GM13976 (cell line): ENCODE measurements at regions not wholly inside any gene's neighbourhood (a gene's known extent, or its start where the extent isn't known, plus 50 kb on each side); places are given as distances from the start of the nearest gene placed in this dataset.

Experiments
- DNase-seq: peaks from one replicate; pipeline ENCODE4 v3.0.0; 2012; ENCODE audit warnings: low spot score
- in situ Hi-C: fragments of 300-500 bp; cut with MboI; formaldehyde crosslinking; loops from one replicate; pipeline ENCODE4 v1.12.0; 2022; ENCODE audit warnings: low sequenced_read_pairs, mixed read lengths, inconsistent platforms; ENCODE audit not compliant: unreplicated experiment
- TF ChIP-seq, protein P1 (sequence below): IDR thresholded peaks from 2 replicates; pipeline ENCODE4 v1.5.1; 2012; ENCODE audit warnings: borderline replicate concordance, mild to moderate bottlenecking; ENCODE audit not compliant: insufficient read depth; ENCODE audit errors: extremely low read depth, missing control alignments, control extremely low read depth

DNA sequence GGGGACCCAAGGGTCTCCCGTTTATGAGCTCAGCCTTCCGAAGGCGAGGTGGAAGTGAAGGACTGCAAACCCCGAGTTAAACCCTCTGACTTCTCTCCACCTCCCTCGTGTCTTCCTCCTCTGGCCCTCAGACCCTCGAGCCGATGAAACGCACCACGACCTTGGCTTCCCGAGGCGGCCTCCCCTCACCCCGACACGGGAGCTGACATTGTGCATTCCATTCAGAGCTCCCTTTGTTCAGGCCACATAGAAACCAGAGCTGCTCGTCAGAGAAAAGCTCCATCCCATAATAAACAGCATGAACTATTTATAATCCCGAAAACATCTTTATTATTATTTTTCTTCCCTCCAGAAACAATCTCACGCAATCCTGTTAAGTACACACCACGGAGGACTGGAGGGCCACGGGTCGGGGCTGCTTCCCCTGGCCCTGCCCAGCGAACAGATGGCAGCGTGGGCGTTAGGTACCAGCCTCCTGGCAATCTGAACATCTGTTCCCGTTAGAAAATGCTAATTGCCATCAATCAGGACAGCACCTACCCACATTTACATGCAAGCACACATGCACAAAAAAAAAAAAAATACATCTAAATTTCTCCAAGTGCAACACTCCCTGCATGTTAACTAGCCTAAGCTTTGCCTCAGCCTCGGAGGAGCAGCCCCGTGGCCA, 145.7 kb downstream of the RBFOX3 start:
- TF ChIP-seq, protein P1, sequence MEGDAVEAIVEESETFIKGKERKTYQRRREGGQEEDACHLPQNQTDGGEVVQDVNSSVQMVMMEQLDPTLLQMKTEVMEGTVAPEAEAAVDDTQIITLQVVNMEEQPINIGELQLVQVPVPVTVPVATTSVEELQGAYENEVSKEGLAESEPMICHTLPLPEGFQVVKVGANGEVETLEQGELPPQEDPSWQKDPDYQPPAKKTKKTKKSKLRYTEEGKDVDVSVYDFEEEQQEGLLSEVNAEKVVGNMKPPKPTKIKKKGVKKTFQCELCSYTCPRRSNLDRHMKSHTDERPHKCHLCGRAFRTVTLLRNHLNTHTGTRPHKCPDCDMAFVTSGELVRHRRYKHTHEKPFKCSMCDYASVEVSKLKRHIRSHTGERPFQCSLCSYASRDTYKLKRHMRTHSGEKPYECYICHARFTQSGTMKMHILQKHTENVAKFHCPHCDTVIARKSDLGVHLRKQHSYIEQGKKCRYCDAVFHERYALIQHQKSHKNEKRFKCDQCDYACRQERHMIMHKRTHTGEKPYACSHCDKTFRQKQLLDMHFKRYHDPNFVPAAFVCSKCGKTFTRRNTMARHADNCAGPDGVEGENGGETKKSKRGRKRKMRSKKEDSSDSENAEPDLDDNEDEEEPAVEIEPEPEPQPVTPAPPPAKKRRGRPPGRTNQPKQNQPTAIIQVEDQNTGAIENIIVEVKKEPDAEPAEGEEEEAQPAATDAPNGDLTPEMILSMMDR, result no peak
- in situ Hi-C loops, result no loop called here
- no peak for DNase-seq

DNA sequence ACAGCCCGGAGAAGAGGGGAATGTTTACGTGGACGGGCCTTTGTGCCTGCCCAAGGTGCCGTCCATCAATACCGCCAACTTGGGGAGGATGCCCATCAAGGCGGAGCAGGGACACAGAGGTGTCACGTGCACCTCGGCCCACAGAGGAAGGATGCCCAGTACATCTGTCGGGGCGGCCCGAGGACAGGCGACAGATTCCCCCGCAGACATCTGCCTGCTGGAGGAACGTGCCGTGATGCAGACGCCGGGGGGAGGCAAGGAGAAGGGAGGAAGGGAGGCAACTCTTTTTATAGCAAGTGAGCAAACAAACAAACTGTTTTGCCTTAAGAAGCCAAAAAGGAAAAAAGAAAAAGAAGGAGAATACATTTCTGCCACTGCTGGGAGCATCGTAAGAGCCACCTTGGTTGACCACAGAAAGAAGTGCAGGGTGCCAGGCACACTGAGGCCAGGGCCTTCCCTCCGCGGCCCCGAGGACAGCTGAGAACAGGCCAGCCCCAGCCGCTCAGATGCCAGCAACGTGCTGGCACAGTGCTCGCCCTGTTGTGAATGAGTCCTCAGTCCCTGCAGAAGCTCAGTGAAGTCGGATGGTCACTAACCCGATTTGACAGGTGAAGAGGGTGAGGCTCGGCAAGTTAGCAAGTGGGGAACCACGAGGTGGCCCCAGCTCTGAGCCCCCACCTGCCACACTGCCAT, 146.4 kb downstream of the RBFOX3 start:
- in situ Hi-C loops, result no loop called here
- DNase-seq, result no peak

DNA sequence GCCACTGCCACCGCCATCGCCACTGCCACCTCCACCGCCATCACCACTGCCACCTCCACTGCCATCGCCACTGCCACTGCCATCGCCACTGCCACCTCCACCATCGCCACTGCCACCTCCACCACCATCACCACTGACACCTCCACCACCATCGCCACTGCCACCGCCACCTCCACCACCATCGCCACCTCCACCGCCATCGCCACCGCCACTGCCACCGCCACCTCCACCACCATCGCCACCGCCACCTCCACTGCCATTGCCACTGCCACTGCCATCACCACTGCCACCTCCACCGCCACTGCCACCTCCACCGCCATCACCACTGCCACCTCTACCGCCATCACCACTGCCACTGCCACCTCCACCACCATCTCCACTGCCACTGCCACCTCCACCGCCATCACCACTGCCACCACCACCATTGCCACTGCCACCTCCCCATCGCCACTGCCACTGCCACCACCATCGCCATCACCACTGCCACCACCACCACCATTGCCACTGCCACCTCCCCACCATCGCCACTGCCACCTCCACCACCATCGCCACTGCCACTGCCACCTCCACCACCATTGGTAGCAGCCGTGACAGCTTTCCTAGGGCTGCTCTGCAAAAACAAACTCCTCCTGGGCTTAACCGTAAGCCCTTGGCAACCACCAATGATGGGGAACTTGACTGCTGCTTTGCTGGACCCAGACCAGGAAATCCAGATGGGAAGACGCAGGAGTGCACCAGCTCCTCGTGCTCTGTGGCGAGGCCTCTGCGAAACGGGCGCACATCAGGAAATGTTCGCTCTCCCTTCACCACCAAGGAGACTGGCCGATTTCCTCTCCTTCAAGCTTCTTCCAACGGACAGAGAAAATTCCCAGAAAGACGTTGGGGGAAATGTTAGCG, 147.2 kb downstream of the RBFOX3 start:
- in situ Hi-C loops, result no loop called here
- TF ChIP-seq, protein P1, result no peak
- no peak for DNase-seq

More for the DNA sequence above, 146.4 kb downstream of the RBFOX3 start:
- TF ChIP-seq, protein P1, result no peak

DNA sequence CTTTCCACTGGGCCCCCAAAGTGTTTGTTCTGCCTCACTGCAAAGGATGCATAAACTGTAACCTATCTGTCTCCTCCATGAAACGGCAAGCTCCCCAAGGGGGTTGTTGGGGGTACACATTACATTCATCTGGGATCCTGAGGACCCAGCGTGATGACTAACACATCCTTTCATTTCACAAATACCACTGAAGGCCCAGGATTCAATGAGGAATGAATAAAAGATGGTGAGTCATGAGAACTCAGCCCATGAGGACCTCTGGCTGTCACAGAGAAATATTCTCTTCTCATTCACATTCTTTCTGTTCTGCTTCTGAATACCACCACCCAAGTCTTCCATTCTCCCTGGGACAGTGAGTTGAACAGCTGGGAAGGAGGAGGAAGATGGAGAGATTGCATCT, 149.8 kb downstream of the RBFOX3 start:
- TF ChIP-seq, protein P1, result no peak
- DNase-seq, result no peak
- in situ Hi-C loops, result no loop called here

DNA sequence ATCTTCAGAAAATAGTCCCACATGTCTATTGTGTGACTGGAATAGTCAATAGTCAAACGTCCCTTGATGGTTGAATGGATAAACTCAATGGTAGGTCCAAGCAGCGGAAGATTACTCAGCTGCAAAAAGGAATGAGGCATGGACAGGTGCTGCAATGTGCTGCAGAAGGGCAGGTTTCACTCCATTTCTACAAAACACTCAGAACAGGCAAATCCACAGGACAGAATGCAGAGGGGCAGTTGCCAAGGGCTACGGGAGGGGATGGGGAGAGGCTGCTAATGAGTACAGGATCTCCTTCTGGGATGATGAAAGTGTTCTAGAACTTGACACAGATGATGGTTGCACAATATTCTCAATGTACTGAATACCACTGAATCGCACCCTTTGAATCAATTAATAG, 151.0 kb downstream of the RBFOX3 start:
- TF ChIP-seq, protein P1, result no peak
- no peak for DNase-seq
- in situ Hi-C loops, result no loop called here

DNA sequence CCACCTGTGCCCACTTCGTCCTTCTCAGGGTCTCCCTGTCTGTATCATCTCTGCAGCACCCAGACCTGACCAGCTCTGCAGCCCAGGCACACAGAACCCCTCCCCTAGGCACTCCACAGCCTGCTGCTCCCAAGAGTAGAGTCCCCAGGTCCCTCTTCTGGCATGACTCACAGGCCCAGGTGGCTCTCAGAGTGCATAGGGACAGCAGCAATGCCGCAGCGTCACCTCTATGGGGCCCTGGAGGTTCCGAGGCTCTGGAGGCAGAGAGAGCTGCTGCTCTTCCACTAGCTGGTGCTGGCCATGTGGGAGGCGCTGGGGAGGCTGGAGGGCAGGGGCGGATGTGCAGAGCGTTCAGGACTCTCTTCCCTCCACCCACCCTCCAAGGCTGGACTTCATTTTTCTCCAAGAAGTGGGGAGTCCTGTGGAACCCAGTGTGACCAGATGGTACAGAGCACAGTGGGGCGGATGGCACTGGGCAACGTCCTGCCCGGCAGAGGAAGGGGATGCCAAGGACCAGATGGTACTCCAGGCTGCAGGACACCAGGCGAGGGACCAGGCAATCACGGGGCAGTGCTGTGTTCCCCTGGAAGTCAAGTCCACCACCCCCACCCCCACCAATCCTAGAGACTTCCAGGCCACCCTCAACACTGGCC, 151.7 kb downstream of the RBFOX3 start:
- in situ Hi-C loops, result no loop called here
- DNase-seq, result no peak
- TF ChIP-seq, protein P1, result no peak
